ENCODE measurements at regions not wholly inside any gene's neighbourhood (a gene's known extent, or its start where the extent isn't known, plus 50 kb on each side); places are given as distances from the start of the nearest gene placed in this dataset.
"Not testable (repeated sequence)": the region's sequence is repeated elsewhere in the genome, so short reads cannot be mapped to it uniquely, and the experiment has no call there.

DNA sequence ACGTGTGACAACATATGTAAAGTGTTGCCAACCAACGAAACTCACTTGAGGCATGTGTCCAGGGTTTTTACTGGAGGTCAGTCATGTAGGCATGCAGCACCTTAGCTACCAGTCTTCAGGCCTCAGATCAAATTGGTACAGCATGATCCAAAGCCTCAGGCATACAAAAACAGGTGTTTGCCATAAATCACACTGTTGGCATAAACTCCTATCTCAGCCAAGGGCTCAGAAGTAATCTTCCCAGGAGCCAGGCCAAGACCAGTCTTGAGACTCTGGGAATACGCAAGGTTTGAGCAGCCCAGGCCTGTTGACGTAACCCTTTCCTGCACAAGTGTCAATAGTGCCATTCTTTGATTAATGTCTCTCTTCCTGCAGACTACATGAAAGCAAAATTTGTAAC is 163.5 kb downstream of the PRL start:
- DNase-seq (ENCODE audit: low read depth in 1 of 2, low spot score in 1 of 2): no peak

DNA sequence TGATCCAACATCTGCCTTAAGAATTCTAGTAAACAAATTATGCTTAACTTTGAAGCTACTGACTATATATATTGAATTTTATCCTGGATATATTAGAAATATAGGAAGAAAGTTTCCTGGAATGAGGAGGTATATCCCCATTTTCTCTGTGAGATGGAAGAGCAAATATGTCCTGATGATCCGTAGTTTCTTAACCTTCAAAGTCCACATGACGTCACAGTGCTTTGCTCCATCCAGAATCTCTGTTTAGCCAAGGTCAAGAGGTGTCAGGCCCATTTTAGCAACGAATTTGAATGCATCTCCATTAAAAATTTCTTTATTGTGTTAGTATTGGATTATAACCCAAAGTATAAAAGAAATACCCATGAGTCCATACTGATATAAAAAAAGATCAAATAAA is 162.5 kb downstream of the PRL start:
- no peak for DNase-seq (ENCODE audit: low read depth in 1 of 2, low spot score in 1 of 2)

GRCh38 chr6:22135395-22135794 is 161.4 kb downstream of the PRL start:
- DNase-seq (ENCODE audit: low read depth in 1 of 2, low spot score in 1 of 2): no peak

- not testable (repeated sequence) for DNase-seq (ENCODE audit: low read depth in 1 of 2, low spot score in 1 of 2)
These were observed 156.1 kb downstream of the PRL start for GRCh38 chr6:22140736-22141135.

GRCh38 chr6:22141241-22141745 is 155.5 kb downstream of the PRL start:
- DNase-seq (ENCODE audit: low read depth in 1 of 2, low spot score in 1 of 2): no peak

DNA sequence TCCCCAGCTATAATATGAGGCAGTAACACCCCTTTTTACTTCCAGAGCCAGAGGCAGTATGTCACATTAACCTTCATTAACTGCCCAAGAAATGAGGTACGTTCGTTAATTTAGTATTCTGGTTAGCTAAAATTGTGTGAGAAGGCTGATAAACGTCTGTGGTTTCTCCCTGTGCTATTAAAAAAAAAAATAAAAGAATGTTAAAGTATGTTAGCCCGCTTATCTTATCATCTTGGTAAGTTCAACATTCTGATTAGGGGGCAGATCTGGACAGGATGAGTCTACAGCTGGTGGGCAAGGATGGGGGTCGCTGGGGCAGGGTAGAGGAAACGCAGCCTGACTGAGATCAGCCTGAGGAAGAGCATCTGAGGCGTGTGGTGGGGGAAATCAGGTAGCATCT is 154.0 kb downstream of the PRL start:
- no peak for DNase-seq (ENCODE audit: low read depth in 1 of 2, low spot score in 1 of 2)

- DNase-seq (ENCODE audit: low read depth in 1 of 2, low spot score in 1 of 2): no peak
These were observed 151.5 kb downstream of the PRL start for GRCh38 chr6:22145376-22145775.

DNA sequence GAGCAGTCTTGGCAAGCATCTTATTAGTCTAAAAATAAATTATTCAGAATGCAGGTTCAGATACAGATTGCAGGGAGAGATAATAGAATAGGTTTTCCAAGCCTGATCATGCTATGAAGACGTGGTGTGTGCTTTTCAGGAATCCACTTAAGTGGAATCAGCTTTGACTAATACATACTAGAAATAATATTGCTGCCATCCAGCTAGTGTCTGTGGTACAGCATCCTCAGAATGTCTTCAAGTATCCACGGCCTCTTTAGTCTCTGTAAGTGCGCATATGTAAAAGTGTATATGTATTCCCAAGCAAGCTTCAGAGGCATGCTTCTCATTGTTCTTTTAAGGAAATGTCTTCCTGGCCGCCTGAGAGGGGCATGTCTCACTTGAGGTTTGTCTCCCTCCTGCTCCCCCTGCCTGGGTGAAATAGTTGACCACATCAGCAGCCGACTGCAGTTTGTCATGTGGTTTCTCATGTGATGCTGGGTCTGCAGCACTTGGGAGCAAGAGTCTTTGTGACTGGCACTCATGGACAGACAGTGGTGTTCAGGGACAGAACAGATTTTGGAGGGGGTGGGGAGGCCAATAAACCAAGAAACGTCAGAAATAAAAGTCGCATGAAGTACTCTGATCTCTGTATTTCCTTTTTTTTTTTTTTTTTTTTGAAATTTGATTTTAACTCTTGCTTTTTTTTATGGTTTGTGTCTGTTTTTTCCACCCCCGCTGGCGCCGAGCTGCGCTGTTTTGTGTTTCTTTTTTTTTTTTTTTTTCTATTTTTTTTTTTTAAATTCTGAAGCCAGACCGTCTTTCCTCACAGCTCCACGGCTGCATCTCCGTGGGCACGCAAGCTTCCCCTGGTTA is 150.8 kb downstream of the PRL start:
- DNase-seq (ENCODE audit: low read depth in 1 of 2, low spot score in 1 of 2): no peak

- no peak for DNase-seq (ENCODE audit: low read depth in 1 of 2, low spot score in 1 of 2)
These were observed 150.2 kb downstream of the PRL start for GRCh38 chr6:22146678-22146930.

DNA sequence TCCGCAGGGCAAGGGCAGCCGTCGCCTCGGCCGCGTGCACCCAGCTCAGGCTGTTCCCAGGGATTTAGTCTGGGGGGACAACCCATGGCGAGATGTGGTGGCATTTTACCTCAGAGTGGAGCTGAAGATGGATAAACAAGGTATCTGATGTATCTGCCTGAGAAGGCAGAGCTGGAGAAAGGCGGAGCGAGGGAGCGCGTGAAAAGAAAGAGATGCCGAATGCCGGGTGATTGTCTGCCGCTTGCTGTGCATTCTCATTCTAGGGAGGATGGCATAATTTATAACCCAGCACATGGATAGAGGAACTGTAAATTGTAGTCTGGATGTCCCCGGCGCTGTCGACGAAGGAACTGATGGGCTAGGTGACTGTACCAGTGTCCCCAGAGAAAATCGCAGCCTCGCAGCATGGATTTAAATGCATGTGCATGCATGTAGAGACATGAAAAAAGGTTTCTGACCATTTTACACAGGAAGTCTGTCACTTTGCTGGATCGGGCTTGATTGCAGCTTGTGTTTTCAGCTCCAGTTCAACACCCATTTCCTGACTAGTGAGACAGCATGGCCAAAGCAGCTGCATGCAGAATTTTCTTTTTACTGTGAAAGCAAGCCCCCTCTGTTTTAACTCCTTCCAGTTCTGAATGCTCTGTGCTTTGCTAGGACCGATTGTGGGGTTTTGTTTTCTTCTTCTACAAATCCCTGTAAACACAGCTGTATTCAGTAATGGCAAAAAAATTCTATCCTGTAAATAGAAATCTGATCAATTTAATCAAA is 149.7 kb downstream of the PRL start:
- DNase-seq (ENCODE audit: low read depth in 1 of 2, low spot score in 1 of 2): no peak

GRCh38 chr6:22147921-22148776 is 148.7 kb downstream of the PRL start:
- DNase-seq (ENCODE audit: low read depth in 1 of 2, low spot score in 1 of 2): no peak

DNA sequence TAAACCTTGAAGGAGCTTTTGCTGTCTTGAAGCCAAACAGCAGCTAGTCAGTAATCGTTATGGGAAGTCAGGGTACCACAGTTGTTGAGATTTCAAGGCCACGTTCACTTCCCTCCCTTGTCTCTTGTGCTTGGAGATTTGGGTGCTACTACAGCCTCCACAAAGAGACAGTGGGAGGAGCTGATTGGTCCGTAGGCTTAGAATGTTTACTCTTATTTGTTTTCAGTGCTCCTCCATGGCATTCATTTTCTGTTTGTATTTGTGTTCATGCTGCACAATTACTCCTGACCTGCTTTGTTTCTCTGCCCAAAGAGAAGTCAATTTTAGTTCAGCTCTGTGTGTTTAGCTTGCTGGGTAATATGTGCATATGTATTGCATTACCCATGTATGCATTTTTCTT is 147.7 kb downstream of the PRL start:
- DNase-seq (ENCODE audit: low read depth in 1 of 2, low spot score in 1 of 2): no peak

GRCh38 chr6:22149501-22150367 is 147.1 kb downstream of the PRL start:
- no peak for DNase-seq (ENCODE audit: low read depth in 1 of 2, low spot score in 1 of 2)

- DNase-seq (ENCODE audit: low read depth in 1 of 2, low spot score in 1 of 2): no peak
These were observed 146.3 kb downstream of the PRL start for GRCh38 chr6:22150368-22151035.

DNA sequence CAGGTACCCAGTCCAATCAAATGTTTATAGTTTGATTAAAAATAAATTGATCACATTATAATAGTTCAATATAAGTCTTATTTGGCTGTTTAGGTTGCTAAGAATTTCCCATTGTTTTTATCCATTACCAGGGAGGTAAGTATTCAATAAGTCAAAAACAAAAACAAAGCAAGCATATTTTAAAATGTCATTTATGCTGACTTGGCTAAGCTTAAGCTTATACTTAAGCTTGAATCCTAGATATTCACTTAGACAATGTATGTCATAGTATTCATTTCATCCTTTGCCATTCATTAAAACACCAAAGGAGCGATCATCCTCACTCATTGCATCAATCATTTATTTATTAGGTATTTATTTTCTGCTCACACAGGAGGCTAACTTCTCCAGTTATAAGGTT is 144.9 kb downstream of the PRL start:
- DNase-seq (ENCODE audit: low read depth in 1 of 2, low spot score in 1 of 2): no peak

DNA sequence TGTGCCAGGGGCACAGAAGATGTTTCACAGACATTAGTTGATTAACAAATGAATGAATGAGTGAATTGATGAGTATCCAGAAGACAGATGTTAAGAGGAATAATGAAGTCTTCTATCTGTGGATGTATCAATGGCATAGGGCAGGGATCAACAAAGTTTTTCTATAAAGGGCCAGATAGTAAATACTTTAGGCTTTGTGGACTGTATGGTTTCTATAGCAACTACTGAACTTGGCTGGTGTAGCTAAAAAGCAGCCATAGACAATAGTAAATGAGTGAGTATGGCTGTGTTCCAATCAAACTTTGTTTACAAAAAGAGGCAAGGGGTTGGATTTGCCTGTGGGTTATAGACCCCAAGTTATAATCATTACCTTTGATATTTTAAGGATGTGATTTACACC is 144.0 kb downstream of the PRL start:
- DNase-seq (ENCODE audit: low read depth in 1 of 2, low spot score in 1 of 2): no peak

GRCh38 chr6:22153384-22154158 is 143.3 kb downstream of the PRL start:
- no peak for DNase-seq (ENCODE audit: low read depth in 1 of 2, low spot score in 1 of 2)

DNA sequence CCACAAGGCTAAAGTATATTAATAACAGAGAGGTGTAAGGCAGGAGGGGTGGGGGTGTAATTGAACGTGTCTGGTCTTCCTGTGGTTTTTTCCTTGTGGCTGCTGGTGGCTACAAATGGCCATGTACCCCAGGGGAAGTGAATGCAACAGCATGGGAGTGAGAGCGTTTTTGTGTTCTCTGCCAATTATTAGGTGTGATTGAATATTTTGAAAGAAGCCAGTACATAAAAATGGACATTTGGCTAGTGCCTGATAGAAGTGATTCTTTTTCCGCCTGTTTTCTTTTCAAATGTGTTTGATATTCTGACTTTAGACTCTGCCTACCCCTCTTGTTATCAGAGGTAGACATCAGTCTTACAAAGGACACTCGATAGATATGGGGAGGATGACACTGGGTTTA is 141.3 kb downstream of the PRL start:
- DNase-seq (ENCODE audit: low read depth in 1 of 2, low spot score in 1 of 2): no peak

DNA sequence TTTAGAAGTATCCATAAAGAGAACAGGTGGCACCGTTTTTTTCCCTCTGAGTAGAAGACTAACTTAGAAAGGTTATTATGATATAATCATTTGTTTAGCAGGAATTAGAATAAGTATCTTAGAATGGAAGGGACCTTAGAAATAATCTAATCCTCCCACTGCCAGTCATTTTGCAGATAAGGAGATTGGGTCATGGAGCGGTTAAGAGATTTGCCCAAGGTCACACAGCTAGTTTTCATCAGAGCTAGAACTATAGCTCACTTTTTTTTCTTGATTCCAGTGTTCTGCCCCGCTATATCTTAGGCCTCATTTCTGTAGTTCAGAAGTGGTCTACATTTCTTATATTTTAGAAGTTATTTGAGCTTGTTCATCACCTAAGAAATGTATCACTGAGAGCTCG is 139.6 kb downstream of the PRL start:
- no peak for DNase-seq (ENCODE audit: low read depth in 1 of 2, low spot score in 1 of 2)
